ENCODE measurements at regions not wholly inside any gene's neighbourhood (a gene's known extent, or its start where the extent isn't known, plus 50 kb on each side); places are given as distances from the start of the nearest gene placed in this dataset.
"Not testable (repeated sequence)": the region's sequence is repeated elsewhere in the genome, so short reads cannot be mapped to it uniquely, and the experiment has no call there.

DNA sequence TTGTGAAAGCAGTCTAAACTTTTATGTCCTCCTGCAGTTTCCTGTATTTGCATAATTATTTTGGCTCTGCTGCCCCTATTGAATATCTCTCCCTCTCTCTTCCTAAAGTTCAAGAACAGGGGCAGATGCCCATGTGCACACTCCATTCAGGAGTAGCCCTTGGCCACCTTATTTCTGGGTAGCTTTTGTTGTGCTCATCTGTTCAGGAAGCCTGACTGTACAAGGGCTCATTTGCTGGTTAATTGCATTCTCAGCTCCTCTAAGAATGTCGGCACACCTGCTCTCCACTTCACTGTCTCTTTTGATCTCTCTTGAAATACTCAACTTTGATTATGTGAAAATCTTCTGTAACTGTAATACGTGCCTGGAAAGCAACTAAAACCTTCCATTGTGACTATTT lies 1378.8 kb upstream of the CDH8 start:
- peak; percentile 33 for DNase-seq

DNA sequence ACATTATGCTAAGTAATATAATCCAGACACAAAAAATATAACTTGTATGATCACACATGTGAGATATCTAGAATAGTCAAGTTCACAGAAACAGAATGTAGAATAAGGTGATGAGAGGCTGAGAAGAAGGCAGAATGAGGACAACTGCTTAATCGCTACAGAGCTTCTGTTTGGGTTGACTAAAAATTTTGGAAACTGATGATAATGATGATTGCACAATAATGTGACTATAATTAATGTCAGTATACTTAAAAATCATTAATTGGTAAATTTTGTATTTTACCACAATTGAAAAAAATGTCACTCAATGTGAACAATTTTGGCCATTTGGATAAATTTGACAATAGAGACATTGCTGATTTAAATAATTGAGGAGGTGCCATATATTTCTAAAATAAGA lies 1374.4 kb upstream of the CDH8 start:
- no peak for DNase-seq

DNA sequence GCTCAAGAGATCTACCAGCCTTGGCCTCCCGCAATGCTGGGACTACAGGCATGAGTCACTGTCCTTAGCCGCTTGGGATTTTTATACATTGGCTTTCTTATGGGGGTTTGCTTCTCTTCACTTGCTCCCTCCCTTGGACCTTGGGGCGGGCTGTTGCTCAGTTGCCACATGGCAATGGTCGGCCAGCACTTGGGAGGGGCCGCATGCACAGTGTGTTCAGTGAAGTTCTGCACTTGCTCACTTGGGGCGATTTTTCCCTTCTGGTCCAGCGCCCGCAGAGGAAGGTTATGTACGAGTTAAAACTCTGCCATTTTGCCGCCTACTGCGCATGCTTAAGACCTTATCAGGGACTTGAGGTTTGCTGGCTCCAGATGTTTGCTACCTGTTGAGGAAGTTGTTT lies 1367.6 kb upstream of the CDH8 start:
- DNase-seq, result no peak

DNA sequence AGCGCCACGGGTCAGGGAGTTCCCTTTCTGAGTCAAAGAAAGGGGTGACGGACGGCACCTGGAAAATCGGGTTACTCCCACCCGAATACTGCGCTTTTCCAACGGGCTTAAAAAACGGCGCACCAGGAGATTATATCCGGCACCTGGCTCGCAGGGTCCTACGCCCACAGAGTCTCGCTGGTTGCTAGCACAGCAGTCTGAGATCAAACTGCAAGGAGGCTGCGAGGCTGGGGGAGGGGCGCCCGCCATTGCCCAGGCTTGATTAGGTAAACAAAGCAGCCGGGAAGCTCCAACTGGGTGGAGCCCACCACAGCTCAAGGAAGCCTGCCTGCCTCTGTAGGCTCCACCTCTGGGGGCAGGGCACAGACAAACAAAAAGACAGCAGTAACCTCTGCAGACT lies 1352.0 kb upstream of the CDH8 start:
- DNase-seq, result not testable (repeated sequence)

DNA sequence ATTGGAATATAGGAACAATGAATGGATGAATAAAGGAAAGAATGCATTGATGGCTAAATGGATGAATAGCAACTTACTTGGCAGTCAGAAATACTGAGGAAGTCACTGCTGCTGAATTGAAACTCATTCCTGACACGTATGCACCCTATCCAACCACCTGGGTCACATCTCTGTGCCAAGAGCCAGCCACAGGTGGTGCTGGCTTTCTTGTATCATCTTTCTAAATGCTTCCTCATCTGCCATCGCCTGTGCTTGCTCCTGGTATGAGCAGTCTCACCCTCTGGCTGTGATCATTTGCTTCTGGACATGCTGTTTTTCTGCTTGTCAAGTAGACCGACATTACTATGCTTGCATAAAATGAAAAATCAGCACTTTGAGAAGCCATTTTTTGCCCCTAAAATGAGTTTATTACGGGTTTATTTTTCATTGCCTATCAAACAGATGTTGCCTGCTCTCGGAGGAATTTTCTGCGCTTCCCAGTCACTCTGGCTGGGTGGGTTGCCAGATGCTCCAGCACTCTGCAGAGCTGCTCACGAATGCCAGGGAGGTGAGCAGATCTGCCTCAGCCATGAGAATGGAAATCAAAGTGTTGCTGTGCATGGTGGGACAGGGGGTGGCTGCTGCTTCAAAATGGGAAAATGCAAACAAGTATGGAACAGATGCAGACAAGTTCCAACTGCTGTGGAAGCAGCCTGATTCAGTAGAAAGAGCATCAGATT lies 1349.6 kb upstream of the CDH8 start:
- peak; percentile 89 for DNase-seq

DNA sequence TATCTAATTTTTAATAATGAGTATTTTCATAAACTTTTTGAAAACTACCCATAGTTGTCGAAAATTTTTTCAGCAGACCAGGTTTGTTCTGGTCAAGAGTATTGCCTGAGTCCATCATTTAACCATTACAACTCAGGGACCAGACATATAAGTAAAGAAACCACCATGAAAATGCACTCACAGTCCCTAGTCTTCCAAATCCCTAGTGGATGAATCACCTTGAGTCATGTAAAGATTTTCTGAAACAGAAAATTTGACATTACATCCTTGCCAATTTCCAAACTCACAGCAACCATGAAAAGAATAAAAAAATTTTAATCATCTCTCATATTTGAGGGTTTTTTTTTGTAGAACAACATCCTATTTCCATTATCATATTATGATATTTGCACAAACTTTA lies 1337.5 kb upstream of the CDH8 start:
- DNase-seq, result no peak

DNA sequence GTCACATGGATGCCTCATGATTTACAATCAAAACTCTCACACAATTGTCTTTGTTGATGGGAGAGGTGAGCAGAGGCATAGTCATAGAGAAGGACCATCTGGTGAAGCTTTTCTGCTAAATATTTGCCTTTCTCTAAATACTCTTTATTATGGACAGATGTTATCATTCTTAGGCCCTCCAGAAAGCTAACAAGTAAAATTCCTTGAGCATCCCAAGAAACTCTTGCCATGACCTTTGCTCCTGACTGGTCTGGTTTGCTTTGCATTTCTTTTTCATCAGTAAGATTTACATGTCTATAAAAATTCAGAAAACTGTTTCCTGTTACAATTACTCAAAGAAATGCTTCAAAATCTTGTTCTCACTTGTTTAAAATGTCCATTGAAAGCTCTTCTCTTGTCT lies 1336.6 kb upstream of the CDH8 start:
- no peak for DNase-seq

DNA sequence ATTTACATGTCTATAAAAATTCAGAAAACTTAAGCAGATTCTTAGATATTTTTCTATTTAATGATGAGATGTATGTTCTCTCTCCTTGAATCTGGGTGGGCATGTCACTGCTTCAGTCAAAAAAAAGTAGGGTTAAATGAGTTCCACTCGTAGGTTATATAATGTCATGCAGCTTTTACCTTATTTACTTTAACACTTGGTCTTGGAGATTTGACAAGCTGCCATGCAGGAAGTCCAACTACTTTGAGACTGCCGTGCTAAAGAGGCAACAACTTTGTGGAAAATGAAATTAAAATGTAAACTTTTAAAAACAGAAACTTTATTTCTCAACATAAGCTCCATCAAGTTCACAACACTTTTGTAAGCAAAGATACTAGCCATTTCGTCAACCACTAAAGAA lies 1336.0 kb upstream of the CDH8 start:
- DNase-seq, result no peak

DNA sequence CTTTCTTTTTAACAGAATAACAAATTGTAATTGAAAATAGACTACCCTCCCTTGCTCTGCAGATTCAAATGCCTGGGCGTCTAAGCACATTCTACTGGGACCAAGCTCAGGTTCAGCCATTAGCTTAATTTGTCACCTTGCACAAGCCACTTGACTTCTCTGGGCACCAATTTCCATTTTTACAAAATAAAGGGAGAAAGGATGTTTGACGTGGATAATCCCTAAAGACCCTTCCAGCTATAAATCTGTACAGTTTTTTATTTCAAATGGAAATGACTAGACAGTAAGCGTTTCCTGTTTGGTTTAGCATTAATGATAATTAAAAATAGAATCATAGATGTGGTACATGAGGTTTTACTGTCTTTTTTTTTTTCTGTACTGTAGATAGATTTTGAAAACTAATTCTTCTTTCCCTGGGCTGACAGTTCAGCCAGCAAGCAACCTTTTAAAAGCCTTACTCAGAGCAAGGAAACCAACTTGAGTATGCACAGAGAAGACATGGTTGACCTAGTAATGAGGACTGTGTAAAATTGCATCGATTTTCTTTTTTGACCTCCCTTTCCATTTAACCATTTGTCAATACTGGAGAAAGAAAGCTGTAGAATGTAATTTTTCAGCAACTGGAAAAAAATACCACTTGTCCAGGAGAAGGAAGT lies 1329.5 kb upstream of the CDH8 start:
- DNase-seq, result no peak

DNA sequence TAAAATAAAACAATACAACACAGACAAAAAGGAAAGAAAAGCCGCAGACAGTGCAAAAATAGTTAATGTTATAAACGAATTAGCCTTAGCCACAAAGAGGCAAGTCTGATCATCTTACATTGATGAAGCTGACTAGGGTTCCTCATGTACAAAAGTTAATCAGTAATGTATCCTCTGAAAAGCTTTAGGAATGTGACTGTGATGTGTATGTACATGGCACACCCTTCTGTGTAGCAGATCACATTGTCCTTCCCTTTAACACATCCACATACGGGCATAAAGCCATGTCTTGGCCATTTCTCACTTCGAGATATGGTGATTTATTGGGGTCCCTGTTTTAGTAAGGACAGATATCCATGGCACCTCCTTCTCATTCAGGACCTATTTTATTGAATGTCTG lies 1327.5 kb upstream of the CDH8 start:
- no peak for DNase-seq

DNA sequence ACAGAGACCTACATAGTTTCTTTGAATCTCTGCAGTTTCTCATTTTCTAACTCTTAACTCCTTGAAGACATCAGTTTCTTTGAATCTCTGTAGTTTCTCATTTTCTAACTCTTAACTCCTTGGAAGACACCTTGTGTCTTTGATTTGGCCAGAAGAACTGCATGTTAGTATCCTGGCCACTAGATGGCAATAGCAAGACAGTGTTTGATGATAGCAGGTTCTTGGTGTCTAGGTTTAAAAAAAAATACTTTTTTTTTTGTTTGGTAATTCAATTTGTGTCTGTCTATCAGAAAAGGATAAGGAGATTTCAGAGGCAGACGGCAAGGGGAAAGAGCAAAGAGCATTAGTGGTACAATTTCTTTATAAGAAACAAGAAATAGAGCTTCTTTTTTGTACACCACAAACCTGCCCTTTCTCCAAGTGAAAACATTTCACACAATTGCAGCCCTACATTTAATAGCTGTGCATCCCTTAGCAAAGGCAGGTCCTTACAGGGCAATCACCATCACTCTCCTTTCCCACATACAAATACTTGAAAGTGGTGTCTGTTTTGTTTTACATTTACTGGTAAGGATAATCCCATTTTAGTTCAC lies 1324.9 kb upstream of the CDH8 start:
- peak; percentile 80 for DNase-seq

DNA sequence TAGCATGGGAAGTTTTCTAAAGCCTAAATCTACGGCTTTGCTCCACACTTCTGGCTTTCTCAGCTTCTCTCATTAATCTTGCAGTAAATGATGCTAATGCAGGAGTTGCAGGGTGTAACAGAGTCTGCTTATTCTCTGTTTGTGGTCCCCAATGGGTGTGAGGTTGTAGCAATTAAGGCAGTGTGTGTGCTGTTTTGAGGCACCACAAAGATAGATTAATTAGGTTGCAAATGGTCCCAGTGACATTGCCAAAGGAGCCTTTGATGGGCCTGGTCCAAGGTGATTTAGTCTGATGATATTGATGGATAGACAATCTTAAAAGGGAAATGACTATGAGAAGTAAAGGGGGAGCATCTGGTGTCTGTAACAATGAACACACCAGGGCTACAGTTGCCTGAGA lies 1313.7 kb upstream of the CDH8 start:
- no peak for DNase-seq

DNA sequence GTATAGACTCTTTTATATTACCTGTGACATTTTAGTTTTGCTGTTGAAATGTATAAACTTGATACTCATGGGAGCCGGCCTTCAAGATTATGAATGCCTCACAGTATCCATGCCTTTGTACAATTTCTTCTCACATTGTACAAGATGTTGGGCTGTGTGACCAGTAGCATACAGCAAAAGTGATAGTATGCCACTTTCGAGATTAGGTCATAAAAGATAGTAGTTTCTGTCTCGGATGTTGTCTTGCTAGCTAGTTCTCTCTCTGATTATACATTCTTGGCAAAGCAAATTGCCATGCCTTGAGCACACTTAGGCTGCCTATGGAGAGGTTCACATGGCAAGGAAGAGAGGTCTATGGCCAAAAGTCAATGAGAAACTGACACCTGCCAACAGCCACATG lies 1309.8 kb upstream of the CDH8 start:
- no peak for DNase-seq

DNA sequence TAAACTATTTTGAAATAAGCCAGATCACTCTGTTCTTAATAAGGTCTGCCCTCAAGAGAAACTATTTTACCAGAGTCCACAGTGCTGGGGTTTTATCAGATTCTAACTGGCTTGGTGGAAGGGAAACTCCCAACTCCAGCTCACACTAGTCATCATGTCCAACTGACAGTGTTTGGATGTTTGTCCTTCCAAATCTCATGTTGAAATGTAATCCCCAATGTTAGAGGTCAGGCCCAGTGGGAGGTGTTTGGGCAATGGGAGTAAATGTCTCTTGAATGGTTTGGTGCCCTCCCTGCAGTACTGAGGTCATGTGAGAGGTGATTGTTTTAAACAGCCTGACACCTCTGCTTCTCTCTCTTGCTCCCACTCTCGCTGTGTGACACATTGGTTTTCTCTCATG lies 1301.0 kb upstream of the CDH8 start:
- DNase-seq, result no peak

DNA sequence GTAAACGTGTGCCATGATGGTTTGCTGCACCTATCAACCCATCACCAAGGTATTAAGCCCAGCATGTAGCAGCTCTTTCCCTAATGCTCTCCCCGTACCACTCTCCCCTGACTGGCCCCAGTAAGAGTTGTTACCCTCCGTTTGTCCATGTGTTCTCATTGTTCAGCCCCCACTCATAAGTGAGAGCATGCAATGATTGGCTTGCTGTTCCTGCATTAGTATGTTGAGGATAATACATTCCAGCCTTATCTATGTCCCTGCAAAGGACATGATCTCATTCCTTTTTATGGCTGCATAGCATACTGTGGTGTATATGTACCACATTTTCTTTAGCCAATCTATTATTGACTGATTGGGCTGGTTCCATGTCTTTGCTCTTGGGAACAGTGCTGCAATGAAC lies 1294.9 kb upstream of the CDH8 start:
- DNase-seq, result no peak

DNA sequence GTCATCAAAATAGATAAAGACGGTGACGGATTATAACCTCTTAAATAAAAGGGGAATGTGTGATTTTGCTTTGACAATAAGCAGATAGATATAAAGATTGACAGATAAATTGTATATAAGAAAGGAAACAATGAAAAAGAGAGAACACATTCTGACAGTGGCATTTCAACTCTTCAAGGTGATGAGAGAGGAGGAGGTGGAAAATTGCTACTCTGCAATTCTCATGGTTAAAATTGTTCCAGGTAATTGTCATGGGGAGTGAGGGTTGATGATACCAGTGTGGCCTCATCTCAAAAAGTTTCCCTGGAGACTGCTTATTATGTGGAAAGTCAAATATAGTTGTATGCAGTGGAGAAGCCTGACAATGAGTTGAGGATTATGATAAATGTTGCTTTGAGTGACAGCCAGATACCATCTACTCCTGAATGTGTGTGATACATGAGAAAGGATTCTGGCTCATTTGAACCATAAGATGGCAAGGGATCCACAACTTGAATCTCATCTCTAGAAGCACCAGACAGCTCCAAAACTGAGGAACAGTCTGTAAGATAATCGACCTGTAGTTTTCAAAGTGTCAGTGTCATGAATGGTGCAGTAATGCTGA lies 1290.6 kb upstream of the CDH8 start:
- no peak for DNase-seq

DNA sequence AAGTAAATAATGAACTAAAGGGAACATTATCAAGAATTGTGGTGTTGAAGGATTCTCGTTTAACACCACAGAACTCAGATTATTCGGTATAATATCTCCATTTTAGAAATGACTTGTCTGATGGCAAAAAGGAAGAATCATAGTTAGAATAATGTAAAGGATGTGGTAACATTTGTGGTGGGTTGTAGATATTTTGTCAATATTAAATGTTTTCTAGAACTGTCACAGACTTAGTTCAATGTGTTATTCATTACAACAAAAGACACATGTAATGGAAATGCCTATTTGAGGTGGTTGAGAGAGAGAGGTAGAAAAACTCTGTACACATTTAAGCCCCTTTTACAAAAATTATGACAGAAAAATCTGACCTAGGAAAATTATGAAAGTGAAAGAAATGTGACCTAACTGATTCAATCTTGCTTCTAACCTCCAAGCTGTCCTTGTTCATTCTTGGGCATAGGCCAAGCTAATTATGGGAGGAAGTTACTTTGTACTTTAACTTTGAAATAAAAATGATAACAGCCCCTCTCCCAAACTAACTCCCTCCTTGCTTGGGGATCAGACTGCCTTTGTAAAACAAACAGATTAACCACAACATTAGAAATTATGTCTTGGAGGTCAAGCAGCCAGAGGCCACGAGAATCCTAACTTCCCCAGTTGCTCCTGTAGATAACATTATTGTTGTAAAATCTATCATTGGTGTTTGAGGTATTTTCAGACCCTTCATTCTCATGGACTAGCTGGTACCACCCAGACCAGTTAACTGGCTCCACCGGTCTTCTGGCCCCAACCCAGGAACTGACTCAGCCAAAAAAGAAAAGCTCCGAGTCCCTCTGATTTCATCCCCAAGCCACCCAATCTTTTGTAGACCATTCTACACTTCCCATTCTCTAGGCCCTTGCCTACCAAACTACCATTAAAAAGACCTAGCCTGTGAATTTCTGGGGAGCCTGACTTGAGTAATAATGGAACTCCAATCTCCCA lies 1287.8 kb upstream of the CDH8 start:
- peak; percentile 39 for DNase-seq

DNA sequence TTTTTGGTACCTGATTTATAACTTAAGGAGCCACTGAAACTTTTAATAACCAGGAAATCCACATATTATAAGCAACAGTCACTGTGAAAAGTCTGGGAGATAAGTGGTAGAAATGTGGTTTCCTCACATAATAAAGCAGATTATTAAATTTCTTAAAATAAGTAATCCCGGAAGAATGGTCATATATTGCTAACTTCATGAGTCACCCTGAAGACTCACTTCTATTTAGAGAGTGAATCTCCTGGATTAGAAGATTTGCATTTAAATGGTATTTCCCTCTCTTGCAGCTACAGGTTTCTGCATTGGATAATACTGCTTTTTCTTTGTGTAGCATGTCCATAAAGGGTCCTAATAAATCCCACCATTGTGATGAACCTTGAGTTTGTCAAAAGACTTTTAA lies 1286.8 kb upstream of the CDH8 start:
- no peak for DNase-seq

DNA sequence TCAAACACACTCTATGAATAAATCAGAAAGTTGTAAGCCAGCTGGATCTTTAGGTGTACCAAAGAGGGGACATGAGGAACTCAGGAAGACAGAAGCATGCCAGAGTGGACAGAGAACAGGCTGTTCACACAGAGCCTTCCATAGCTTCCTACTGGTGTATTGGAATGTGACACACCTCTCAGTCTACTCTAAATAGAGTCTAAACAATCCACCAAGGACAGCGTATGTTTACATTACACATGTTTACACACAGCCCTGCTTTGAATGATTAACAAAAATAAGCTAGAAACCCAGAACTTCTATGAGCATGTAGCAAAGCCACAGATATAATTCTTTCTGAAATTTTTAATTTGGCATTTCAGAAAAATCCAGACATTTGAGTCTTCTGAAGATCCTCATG lies 1279.0 kb upstream of the CDH8 start:
- no peak for DNase-seq

DNA sequence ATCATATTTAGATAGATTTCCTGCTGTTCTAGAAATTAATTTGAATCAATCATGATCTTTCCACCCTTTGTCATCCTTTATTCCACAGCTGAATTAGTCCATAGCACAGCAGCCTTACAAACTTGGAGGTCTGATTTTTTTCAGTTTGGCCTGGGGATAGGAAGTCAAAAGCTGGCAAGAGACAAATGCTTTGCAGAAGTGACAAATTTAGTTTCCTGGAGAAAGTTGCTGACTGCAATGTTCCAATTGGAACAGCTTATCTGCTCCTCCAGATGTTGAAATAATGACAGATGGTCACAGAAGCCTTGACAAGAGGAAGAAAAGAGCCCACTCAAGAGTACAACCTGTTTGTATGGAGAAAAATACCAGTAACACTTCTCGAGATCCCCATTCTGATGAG lies 1276.1 kb upstream of the CDH8 start:
- DNase-seq, result peak; percentile 46

DNA sequence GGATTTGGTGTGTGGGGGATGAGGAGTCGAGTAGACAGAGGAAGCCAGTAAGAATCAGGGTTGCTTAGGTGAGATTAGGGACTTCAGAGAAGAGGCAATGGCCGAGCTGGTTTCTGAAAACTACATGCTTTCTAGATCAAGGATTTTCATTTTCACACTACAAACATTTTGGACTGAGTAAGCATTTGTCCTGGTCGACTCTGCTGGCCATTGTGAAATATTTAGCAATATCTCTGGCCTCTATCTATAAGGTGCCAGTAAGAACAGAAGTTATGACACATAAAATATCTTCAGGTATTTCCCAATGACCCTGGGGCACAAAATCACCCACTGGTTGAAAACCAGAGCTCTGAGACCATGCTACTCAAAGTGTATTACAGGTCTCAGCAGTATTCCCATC lies 1275.1 kb upstream of the CDH8 start:
- no peak for DNase-seq

DNA sequence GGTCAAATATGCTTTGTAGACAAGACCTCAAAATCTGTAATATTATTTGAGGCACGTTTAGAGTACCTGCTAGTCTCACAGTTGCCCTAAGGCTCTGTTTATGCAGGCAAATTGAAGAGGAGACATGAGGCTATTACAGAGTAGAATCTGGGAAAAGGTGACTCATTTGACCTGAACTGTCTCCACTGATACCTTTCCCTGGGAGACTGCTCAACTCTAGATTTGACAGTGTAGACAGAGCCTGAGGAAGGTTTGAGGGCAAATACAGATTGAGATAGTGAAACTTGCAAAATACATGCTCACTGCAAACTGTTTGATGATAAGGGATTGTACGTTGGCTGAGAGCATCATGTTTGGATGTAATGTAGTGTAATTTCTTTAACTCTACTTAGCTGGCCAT lies 1266.6 kb upstream of the CDH8 start:
- no peak for DNase-seq

DNA sequence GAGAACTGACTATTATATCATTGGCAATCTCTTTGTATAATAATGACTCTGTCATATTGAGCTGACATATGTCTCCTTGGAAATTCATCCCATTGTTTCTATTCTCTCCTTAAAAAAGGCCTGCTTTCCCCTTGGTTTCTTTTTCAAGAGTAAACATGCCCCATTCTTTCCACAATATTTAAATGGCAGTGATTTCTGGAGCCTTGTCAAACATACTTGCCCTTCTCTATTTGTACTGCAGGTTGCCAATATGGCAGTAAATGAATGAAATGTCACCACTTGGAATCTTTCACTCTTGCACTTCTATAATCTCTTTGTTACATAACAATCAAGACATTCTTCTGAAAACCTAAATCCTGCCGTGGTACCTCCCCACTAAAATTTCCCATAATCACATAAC lies 1265.1 kb upstream of the CDH8 start:
- no peak for DNase-seq

All from RPMI8226 (cell line).